ENCODE measurements at regions not wholly inside any gene's neighbourhood (a gene's known extent, or its start where the extent isn't known, plus 50 kb on each side); places are given as distances from the start of the nearest gene placed in this dataset.
"Not testable (repeated sequence)": the region's sequence is repeated elsewhere in the genome, so short reads cannot be mapped to it uniquely, and the experiment has no call there.

DNA sequence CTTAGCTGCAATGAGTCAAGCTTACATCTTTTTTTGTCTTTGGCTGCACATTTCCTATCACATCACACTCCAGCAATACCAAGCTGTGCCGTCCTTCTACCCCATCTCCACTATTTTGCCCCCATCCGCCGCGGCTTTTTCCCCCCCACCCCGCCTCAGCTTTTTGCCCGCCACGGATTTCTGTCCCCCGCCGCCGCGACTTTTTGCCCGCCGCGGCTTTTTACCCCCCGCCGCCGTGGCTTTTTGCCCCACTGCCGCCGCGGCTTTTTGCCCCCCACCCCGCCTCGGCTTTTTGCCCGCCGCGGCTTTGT is 2785.4 kb downstream of the RPIA start:
- not testable (repeated sequence) for H3K9me3 ChIP-seq (replicated peaks); DNase-seq (ENCODE audit: low read depth in 1 of 2, low spot score in 2 of 2); H3K4me3 ChIP-seq; H3K27ac ChIP-seq; H3K36me3 ChIP-seq; H3K4me1 ChIP-seq (replicated peaks); H3K27me3 ChIP-seq (replicated peaks)

DNA sequence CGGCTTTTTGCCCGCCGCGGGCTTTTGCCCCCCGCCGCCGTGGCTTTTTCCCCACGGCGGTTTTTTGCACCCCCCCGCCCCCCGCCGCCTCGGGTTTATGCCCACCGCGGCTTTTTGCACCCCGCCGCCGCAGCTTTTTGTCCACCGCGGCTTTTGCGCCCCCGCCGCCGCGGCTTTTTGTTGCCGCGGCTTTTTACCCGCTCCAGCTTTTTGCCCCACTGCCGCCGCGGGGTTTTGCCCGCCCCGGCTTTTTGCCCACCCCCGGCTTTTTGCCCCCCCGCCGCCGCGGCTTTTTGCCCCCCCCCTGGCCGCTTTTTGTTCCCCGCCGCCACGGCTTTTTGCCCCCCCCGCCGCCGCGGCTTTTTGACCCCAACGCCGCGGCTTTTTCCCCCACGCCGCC is 2785.8 kb downstream of the RPIA start:
- not testable (repeated sequence) for H3K4me3 ChIP-seq; DNase-seq (ENCODE audit: low read depth in 1 of 2, low spot score in 2 of 2); H3K4me1 ChIP-seq (replicated peaks); H3K27ac ChIP-seq; H3K9me3 ChIP-seq (replicated peaks); H3K27me3 ChIP-seq (replicated peaks); H3K36me3 ChIP-seq

DNA sequence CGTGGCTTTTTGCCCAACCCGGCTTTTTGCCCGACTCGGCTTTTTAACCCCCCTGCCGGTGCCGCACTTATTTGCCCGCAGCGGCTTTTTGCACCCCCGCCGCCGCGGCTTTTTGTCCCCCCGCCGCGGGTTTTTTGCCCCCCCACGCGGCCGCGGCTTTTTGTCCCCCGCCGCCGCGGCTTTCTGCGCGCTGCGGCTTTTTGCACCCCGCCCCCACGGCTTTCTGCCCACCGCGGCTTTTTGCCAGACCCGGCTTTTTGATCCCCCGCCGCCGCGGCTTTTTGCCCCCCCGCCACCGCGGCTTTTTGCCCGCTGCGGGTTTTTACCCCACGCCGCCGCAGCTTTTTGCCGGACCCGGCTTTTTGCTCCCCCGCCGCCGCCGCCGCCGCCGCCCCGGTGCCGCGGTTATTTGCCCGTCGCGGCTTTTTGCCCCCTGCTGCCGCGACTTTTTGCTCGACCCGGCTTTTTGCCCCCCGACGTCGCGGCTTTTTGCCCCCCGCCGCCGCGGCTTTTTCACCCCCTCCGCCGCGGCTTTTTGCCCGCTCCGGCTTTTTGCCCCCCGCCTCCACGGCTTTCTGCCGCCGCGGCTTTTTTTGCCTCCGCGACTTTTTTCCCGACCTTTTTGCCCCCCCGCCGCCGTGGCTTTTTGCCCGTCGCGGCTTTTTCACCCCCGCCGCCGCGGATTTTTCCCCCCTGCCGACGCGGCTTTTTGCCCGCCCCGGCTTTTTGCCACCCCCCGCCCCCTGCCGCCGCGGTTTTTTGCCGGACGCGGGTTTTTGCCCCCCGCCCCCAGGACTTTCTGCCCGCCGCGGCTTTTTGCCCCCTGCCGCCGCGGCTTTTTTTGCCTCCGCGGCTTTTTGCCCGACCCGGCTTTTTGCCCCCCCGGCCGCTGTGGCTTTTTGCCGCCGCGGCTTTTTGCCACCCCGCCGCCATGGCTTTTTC is 2786.5 kb downstream of the RPIA start:
- Histone ChIP-seq H3K9me3 (replicated peaks) (no peaks in the 10 kb centered on the region), H3K27me3 (replicated peaks) (peaks cover 6% of the 10 kb centered on the region), H3K4me3 (peak overlapping the region; percentile 26), H3K27ac (no peak overlapping the region), H3K36me3 (no peaks in the 10 kb centered on the region), H3K4me1 (replicated peaks) (peaks cover 5% of the 10 kb centered on the region)
- DNase-seq (ENCODE audit: low read depth in 1 of 2, low spot score in 2 of 2) = peak; percentile 11 to 52

DNA sequence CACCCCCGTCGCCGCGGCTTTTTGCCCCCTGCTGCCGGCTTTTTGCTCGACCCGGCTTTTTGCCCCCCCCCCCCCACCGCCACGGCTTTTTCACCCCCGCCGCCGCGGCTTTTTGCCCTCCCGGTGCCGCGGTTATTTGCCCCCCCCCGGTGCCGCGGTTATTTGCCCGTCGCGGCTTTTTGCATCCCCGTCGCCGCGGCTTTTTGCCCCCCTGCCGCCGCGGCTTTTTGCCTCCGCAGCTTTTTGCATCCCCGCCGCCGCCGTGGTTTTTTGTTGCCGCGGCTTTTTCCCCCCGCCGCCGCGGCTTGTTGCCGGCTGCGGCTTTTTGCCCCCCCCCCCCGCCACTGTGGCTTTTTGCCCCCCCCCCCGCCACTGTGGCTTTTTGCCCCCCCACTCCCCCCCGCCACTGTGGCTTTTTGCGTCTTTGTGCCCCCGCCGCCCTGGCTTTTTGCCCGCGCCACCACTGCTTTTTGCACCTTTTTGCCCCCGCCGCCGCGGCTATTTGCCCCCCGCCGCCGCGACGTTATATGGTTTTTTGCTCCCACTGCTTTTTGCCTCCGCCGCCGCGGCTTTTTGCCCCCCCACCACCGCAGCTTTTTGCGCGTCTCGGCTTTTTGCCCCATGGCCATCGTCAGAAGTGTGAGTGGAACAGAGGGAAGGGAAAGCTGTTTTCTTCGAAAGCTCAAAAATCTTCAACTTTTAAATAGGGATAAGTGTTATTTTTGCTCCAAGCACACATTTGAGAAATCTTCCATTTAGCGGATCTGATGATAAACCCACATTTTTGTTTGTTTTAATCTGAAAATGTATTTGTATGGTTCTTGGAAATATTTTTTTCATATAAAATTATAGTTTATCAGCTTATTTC is 2787.6 kb downstream of the RPIA start:
- H3K4me3 ChIP-seq; H3K36me3 ChIP-seq; H3K27ac ChIP-seq; H3K9me3 ChIP-seq (replicated peaks); H3K4me1 ChIP-seq (replicated peaks); DNase-seq (ENCODE audit: low read depth in 1 of 2, low spot score in 2 of 2); H3K27me3 ChIP-seq (replicated peaks): not testable (repeated sequence)

- DNase-seq (ENCODE audit: low read depth in 1 of 2, low spot score in 2 of 2); H3K27ac ChIP-seq: not testable (repeated sequence)
Measured at GRCh38 chr2:91485226-91485625, 2793.8 kb downstream of the RPIA start.

DNA sequence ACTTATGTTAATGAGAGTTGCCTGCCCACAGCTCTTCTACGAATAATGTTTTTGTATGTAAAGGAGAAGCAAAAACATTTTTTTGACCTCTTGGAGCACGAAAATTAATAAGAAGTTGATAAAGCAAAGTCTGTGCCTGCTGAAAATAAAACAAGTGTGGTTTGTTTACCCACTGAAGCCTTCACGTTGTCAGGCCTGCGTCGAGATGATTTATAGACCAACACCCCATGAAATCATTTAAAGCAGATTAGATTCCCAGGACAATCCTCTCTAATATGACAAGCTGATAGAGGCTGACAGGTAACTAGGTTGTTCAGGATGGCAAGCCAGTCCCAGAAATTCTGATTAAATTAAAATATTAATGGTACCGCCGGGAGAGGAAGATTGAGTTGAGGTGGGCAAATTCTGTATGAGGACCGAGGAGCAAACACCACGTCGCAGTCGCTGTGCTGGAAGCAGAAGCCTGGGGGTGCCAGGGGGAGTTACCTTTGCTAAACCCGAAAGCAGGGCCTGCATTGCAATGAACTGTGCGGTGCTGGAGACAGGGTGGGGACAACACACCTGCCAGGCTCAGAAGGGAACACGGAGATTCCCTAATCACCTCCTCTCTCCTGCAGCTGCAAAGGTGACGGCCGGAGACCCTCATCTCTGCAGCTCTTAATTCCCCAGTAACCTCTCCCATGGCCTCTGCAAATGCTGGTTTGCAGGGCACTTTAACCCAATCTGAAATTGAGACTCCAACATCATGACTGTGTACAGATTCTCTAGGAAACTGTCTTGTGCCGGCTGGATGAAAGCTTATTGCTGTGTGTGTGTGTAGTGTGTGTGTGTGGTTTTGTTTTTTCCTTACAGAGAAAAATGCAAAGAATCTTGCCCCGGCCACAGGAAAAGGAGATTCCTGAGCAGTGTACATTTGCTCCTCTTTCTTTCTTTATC is 2805.9 kb downstream of the RPIA start:
- DNase-seq (ENCODE audit: low read depth in 1 of 2, low spot score in 2 of 2) = peak in 1 of 2 experiments; percentile 0

More at GRCh38 chr2:91485226-91485625, 2793.8 kb downstream of the RPIA start:
- not testable (repeated sequence) for H3K36me3 ChIP-seq; H3K4me3 ChIP-seq; H3K4me1 ChIP-seq (replicated peaks); H3K27me3 ChIP-seq (replicated peaks); H3K9me3 ChIP-seq (replicated peaks)

GRCh38 chr2:91498065-91498449 is 2806.6 kb downstream of the RPIA start:
- H3K9me3 ChIP-seq (replicated peaks); H3K4me3 ChIP-seq; H3K27me3 ChIP-seq (replicated peaks); H3K36me3 ChIP-seq; DNase-seq (ENCODE audit: low read depth in 1 of 2, low spot score in 2 of 2); H3K27ac ChIP-seq; H3K4me1 ChIP-seq (replicated peaks): not testable (repeated sequence)

More for the DNA sequence above, 2805.9 kb downstream of the RPIA start:
- H3K27ac ChIP-seq; H3K4me3 ChIP-seq; H3K9me3 ChIP-seq (replicated peaks); H3K4me1 ChIP-seq (replicated peaks); H3K36me3 ChIP-seq; H3K27me3 ChIP-seq (replicated peaks): not testable (repeated sequence)

DNA sequence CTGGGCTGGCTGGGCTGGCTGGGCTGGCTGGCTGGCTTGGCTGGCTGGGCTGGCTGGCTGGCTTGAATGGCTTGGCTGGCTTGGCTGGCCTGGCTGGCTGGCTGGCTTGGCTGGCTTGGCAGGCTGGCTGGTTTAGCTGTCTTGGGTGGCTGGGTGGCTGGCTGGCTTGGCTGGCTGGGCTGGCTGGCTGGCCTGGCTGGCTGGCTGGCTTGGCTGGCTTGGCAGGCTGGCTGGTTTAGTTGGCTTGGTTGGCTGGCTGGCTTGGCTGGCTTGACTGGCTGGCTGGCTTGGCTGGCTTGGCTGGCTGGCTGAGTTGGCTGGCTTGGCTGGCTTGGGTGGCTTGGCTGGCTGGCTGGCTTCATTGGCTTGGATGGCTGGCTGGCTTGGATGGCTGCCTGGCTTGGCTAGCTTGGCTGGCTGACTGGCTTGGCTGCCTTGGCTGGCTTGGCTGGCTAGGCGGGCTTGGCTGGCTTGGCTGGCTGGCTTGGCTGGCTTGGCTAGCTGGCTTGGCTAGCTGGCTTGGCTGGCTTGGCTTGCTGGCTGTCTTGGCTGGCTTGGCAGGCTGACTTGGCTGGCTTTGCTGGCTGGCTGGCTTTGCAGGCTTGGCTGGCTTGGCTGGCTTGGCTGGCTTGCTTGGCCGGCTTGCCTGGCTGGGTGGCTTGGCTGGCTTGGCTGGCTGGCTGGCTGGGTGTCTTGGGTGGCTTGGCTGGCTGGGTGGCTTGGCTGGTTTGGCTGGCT is 2807.2 kb downstream of the RPIA start:
- not testable (repeated sequence) for H3K36me3 ChIP-seq; H3K9me3 ChIP-seq (replicated peaks); H3K27me3 ChIP-seq (replicated peaks); H3K27ac ChIP-seq; H3K4me1 ChIP-seq (replicated peaks); H3K4me3 ChIP-seq
- DNase-seq (ENCODE audit: low read depth in 1 of 2, low spot score in 2 of 2) = peak in 1 of 2 experiments; percentile 48

- not testable (repeated sequence) for H3K4me1 ChIP-seq (replicated peaks); H3K4me3 ChIP-seq; H3K9me3 ChIP-seq (replicated peaks); H3K36me3 ChIP-seq; H3K27ac ChIP-seq; H3K27me3 ChIP-seq (replicated peaks)
- DNase-seq (ENCODE audit: low read depth in 1 of 2, low spot score in 2 of 2) = peak in 1 of 2 experiments; percentile 52
Measured at GRCh38 chr2:91499431-91500050, 2808.1 kb downstream of the RPIA start.

DNA sequence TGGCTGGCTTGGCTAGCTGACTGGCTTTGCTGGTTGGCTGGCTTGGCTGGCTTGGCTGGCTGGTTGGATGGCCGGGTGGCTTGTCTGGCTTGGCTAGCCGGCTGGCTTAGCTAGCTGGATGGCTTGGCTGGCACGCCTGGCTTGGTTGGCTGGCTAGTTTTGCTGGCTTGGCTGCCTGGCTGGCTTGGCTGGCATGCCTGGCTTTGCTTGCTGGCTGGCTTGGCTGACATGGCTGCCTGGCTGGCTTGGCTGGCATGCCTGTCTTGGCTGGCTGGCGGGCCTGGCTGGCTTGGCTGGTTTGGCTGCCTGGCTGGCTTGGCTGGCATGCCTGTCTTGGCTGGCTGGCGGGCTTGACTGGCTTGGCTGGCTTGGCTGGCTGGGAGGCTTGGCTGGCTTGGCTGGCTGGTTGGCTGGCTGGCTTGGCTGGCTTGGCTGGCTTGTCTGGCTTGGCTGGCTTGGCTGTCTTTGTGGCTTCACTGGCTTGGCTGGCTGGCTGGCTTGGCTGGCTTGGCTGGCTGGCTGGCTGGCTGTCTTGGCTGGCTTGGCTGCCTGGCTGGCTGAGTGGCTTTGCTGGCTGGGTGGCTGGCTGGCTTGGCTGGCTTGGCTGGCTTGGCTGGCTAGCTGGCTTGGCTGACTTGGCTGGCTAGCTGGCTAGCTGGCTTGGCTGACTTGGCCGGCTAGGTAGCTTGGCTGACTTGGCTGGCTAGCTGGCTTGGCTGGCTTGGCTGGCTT is 2808.9 kb downstream of the RPIA start:
- not testable (repeated sequence) for H3K27ac ChIP-seq; H3K36me3 ChIP-seq; H3K4me1 ChIP-seq (replicated peaks); H3K27me3 ChIP-seq (replicated peaks); H3K9me3 ChIP-seq (replicated peaks); H3K4me3 ChIP-seq
- peak in 1 of 2 experiments; percentile 58 for DNase-seq (ENCODE audit: low read depth in 1 of 2, low spot score in 2 of 2)

- H3K4me3 ChIP-seq; H3K27ac ChIP-seq; H3K4me1 ChIP-seq (replicated peaks); H3K9me3 ChIP-seq (replicated peaks); H3K27me3 ChIP-seq (replicated peaks); H3K36me3 ChIP-seq: not testable (repeated sequence)
- peak; percentile 0 to 50 for DNase-seq (ENCODE audit: low read depth in 1 of 2, low spot score in 2 of 2)
Measured at GRCh38 chr2:91500978-91501310, 2809.5 kb downstream of the RPIA start.

DNA sequence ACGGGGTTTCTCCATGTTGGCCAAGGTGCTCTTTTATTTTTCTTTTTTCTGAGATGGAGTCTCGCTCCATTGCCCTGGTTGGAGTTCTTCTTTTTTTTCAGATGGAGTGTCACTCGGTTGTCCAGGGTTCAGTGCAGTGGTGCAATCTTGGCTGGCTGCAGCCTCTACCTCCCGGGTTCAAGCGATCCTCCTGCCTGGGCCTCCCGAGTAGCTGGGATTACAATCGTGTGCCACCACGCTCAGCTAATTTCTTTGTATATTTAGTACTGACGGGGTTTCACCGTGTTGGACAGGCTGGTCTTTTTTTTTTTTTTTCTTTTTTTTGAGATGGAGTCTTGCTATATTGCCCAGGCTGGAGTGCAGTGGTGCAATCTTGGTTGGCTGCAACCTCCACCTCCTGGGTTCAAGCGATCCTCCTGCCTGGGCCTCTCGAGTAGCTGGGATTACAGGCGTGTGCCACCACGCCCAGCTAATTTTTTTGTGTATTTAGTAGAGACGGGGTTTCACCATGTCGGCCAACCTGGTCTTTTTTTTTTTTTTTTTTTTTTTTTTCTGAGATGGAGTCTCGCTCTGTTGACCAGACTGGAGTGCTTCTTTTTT is 2810.1 kb downstream of the RPIA start:
- not testable (repeated sequence) for H3K27me3 ChIP-seq (replicated peaks); H3K27ac ChIP-seq; H3K4me1 ChIP-seq (replicated peaks); H3K9me3 ChIP-seq (replicated peaks); H3K36me3 ChIP-seq; H3K4me3 ChIP-seq
- peak in 1 of 2 experiments; percentile 58 for DNase-seq (ENCODE audit: low read depth in 1 of 2, low spot score in 2 of 2)

All from SJSA1 (cell line).